ENCODE measurements at regions not wholly inside any gene's neighbourhood (a gene's known extent, or its start where the extent isn't known, plus 50 kb on each side); places are given as distances from the start of the nearest gene placed in this dataset.

DNA sequence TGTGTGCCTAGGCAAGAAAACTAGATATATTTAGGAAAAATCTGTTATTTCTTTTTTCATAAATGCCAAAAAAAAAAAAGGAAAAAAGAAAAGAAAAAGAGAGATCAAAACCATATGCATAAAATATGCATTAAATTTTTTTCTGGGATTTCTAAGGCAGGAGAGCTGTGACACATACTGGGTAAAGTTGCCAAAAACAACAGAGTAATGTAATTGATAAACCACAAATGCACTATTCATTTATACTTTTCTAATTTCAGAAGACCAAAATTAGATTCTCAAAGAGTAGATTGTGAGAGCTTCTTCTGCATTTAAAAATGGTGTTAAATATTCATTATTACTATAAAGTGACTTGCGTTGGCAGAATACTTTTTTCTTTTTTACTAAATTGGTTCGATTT lies 673.8 kb upstream of the MGAT4C start:
- H3K4me1 Mint-ChIP-seq (ENCODE audit: low read depth, unreplicated experiment) = no peaks in the 10 kb centered on the region
- H3K27ac Mint-ChIP-seq (ENCODE audit: unreplicated experiment) = no peak overlapping the region
- no peaks in the 10 kb centered on the region for H3K27me3 Mint-ChIP-seq (ENCODE audit: unreplicated experiment)
- H3K4me3 Mint-ChIP-seq (ENCODE audit: unreplicated experiment) = no peak overlapping the region
- H3K36me3 Mint-ChIP-seq (ENCODE audit: unreplicated experiment) = no peaks in the 10 kb centered on the region
- no peaks in the 10 kb centered on the region for H3K9me3 Mint-ChIP-seq (ENCODE audit: unreplicated experiment)
- DNase-seq = no peak
- TF ChIP-seq, protein P1, sequence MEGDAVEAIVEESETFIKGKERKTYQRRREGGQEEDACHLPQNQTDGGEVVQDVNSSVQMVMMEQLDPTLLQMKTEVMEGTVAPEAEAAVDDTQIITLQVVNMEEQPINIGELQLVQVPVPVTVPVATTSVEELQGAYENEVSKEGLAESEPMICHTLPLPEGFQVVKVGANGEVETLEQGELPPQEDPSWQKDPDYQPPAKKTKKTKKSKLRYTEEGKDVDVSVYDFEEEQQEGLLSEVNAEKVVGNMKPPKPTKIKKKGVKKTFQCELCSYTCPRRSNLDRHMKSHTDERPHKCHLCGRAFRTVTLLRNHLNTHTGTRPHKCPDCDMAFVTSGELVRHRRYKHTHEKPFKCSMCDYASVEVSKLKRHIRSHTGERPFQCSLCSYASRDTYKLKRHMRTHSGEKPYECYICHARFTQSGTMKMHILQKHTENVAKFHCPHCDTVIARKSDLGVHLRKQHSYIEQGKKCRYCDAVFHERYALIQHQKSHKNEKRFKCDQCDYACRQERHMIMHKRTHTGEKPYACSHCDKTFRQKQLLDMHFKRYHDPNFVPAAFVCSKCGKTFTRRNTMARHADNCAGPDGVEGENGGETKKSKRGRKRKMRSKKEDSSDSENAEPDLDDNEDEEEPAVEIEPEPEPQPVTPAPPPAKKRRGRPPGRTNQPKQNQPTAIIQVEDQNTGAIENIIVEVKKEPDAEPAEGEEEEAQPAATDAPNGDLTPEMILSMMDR (IDR thresholded peaks at IDR 0.05; ENCODE audit: partially characterized antibody, unreplicated experiment) = no peak

DNA sequence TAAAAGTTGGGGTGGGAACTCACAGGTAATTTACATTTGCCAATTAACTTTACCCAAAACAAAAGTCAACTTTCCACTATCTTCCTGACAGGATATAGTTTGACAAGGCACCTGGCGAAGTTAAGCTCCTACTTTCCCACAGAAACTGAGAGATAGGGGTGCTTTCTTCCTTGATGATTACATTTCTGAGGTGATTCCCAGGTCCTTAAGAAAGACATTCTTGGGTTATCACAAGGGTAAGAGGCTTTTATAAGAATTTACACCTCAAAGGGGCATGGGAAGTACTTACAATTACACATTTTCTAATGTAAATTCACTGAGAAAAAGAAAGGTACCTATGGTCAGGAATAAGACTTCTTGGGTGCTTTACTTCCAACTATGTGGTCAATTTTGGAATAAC lies 660.9 kb upstream of the MGAT4C start:
- Mint-ChIP-seq H3K9me3 (ENCODE audit: unreplicated experiment) (no peaks in the 10 kb centered on the region), H3K4me1 (ENCODE audit: low read depth, unreplicated experiment) (no peaks in the 10 kb centered on the region), H3K4me3 (ENCODE audit: unreplicated experiment) (no peak overlapping the region), H3K36me3 (ENCODE audit: unreplicated experiment) (no peaks in the 10 kb centered on the region), H3K27me3 (ENCODE audit: unreplicated experiment) (no peaks in the 10 kb centered on the region), H3K27ac (ENCODE audit: unreplicated experiment) (no peak overlapping the region)
- TF ChIP-seq, protein P1 (IDR thresholded peaks at IDR 0.05; ENCODE audit: partially characterized antibody, unreplicated experiment) = no peak
- DNase-seq = no peak

DNA sequence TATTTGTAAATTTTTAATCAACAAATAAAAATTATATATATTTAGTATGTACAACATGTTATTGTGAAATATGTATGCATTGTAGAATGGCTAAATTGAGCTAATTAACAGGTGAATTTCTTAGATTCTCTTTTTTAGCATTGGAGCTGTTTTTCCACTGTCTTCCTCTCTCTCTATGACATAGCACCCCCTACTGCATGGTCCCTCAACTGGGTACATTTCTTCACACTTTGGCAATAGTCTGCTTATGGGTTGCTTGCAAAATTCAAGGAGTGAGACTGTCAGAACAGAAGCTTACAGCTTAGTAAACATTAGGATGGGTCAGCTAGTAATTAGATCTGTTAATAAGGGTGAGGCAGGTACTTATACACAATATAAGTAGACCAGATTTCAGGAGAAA lies 658.5 kb upstream of the MGAT4C start:
- Mint-ChIP-seq H3K4me3 (ENCODE audit: unreplicated experiment) (no peak overlapping the region), H3K9me3 (ENCODE audit: unreplicated experiment) (no peaks in the 10 kb centered on the region), H3K4me1 (ENCODE audit: low read depth, unreplicated experiment) (no peaks in the 10 kb centered on the region), H3K27ac (ENCODE audit: unreplicated experiment) (no peak overlapping the region), H3K36me3 (ENCODE audit: unreplicated experiment) (no peaks in the 10 kb centered on the region), H3K27me3 (ENCODE audit: unreplicated experiment) (no peaks in the 10 kb centered on the region)
- TF ChIP-seq, protein P1 (IDR thresholded peaks at IDR 0.05; ENCODE audit: partially characterized antibody, unreplicated experiment) = peak; percentile 44
- DNase-seq = no peak

DNA sequence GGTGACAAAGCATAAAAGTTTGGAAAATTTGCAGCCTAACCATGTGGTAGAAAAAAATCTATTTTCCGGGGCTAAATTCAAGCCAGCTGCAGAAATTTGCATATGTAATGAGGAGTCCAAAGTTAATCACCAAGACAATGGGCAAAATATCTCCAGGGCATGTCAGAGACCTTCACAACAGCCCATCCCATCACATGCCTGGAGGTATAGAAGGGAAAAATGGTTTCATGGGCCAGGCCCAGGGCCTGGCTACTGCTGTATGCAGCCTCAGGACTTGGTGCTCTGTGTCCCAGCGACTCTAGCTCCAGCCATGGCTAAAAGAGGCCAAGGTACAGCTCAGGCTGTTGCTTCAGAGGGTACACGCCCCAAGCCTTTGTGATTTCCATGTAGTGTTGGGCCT lies 655.8 kb upstream of the MGAT4C start:
- Mint-ChIP-seq H3K27me3 (ENCODE audit: unreplicated experiment) (no peaks in the 10 kb centered on the region), H3K36me3 (ENCODE audit: unreplicated experiment) (no peaks in the 10 kb centered on the region), H3K9me3 (ENCODE audit: unreplicated experiment) (no peaks in the 10 kb centered on the region), H3K4me3 (ENCODE audit: unreplicated experiment) (no peak overlapping the region), H3K4me1 (ENCODE audit: low read depth, unreplicated experiment) (no peaks in the 10 kb centered on the region), H3K27ac (ENCODE audit: unreplicated experiment) (no peak overlapping the region)
- TF ChIP-seq, protein P1 (IDR thresholded peaks at IDR 0.05; ENCODE audit: partially characterized antibody, unreplicated experiment) = no peak
- no peak for DNase-seq

DNA sequence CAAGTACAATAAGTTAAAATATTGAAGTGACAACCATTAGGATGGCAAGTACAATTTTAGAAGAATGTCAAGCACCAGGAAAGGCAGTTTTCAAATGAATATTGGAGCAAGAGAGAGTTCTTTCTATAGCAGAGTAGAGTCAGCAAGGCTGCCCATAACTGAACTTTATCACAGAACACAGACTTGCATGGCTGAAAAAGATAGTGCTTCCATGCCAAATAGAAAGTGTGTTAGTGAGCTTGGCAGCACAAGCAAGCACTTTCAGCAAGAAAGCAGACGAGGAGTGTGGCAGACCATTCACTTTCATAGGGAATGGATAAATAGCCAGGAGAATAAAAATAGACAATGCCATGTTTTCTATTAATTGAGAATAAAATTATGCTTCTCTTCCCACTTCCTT lies 647.0 kb upstream of the MGAT4C start:
- TF ChIP-seq, protein P1 (IDR thresholded peaks at IDR 0.05; ENCODE audit: partially characterized antibody, unreplicated experiment) = no peak
- Mint-ChIP-seq H3K36me3 (ENCODE audit: unreplicated experiment) (no peaks in the 10 kb centered on the region), H3K4me1 (ENCODE audit: low read depth, unreplicated experiment) (no peaks in the 10 kb centered on the region), H3K9me3 (ENCODE audit: unreplicated experiment) (no peaks in the 10 kb centered on the region), H3K4me3 (ENCODE audit: unreplicated experiment) (no peak overlapping the region), H3K27me3 (ENCODE audit: unreplicated experiment) (peaks cover 3% of the 10 kb centered on the region), H3K27ac (ENCODE audit: unreplicated experiment) (no peak overlapping the region)
- DNase-seq = no peak

Data from glutamatergic neuron (in vitro differentiated cells).